Large intestine (tissue), 3 donors: ENCODE measurements at regions not wholly inside any gene's neighbourhood (a gene's known extent, or its start where the extent isn't known, plus 50 kb on each side); places are given as distances from the start of the nearest gene placed in this dataset.
A peak's percentile ranks its signal among the peaks of the same experiment; 100 is the strongest.

Source experiments
- DNase-seq, 2 donors: peaks; one replicate each; pipeline versions ENCODE4 v3.0.0 to v3.0.0-alpha.2; 2013
- H3K27ac ChIP-seq: one replicate; pipeline ENCODE4 v1.5.1; 2013; ENCODE audit warnings: low read length
- H3K27me3 ChIP-seq: 2 replicates; pipeline ENCODE4 v1.6.1; 2013; ENCODE audit warnings: low read length; ENCODE audit not compliant: control insufficient read depth, insufficient read depth
- H3K36me3 ChIP-seq: 2 replicates; pipeline ENCODE4 v1.6.1; 2013; ENCODE audit warnings: low read length; ENCODE audit not compliant: control insufficient read depth, insufficient read depth
- H3K4me1 ChIP-seq: one replicate; pipeline ENCODE4 v1.6.1; 2013; ENCODE audit warnings: low read length; ENCODE audit not compliant: control insufficient read depth, insufficient read depth
- H3K4me3 ChIP-seq: one replicate; pipeline ENCODE4 v1.5.1; 2013; ENCODE audit warnings: low read length
- H3K9me3 ChIP-seq: one replicate; pipeline ENCODE4 v1.6.1; 2013; ENCODE audit warnings: mild to moderate bottlenecking, low read depth, low read length, moderate library complexity; ENCODE audit not compliant: control insufficient read depth
- WGBS: methylation state at CpG from one replicate; pipeline ENCODE4 v1.1.5; 2013; ENCODE audit warnings: low lambda C conversion rate; ENCODE audit not compliant: insufficient coverage; 5-methylcytosine and 5-hydroxymethylcytosine counted together

- no peak for DNase-seq
- Histone ChIP-seq H3K27ac (no peak overlapping the region), H3K4me1 (no peaks in the 10 kb centered on the region), H3K9me3 (peaks cover 4% of the 10 kb centered on the region), H3K4me3 (no peak overlapping the region), H3K36me3 (no peaks in the 10 kb centered on the region), H3K27me3 (no peaks in the 10 kb centered on the region)
- no CpG with 5 or more reads among the region's 2 CpGs for WGBS
Observed at GRCh38 chr3:118714800-118715199, 319.8 kb downstream of the IGSF11 start.

- WGBS, result 83% methylated on average over 1 of the region's 3 CpGs
- no peaks in the 10 kb centered on the region for H3K9me3 ChIP-seq
- no peaks in the 10 kb centered on the region for H3K27me3 ChIP-seq
- H3K36me3 ChIP-seq, result no peaks in the 10 kb centered on the region
- H3K4me1 ChIP-seq, result no peaks in the 10 kb centered on the region
- DNase-seq, result no peak
- no peak overlapping the region for H3K4me3 ChIP-seq
- no peak overlapping the region for H3K27ac ChIP-seq
Observed at GRCh38 chr3:118729546-118729945, 305.1 kb downstream of the IGSF11 start.

- DNase-seq, result no peak
- no CpG with 5 or more reads among the region's 2 CpGs for WGBS
- no peaks in the 10 kb centered on the region for H3K27me3 ChIP-seq
- no peak overlapping the region for H3K27ac ChIP-seq
- H3K4me3 ChIP-seq, result no peak overlapping the region
- H3K4me1 ChIP-seq, result no peaks in the 10 kb centered on the region
- no peaks in the 10 kb centered on the region for H3K36me3 ChIP-seq
- no peaks in the 10 kb centered on the region for H3K9me3 ChIP-seq
Observed at GRCh38 chr3:118734664-118735063, 300.0 kb downstream of the IGSF11 start.

GRCh38 chr3:118736107-118736506, 298.5 kb downstream of the IGSF11 start:
- Histone ChIP-seq H3K36me3 (no peaks in the 10 kb centered on the region), H3K27me3 (no peaks in the 10 kb centered on the region), H3K27ac (no peak overlapping the region), H3K9me3 (no peaks in the 10 kb centered on the region), H3K4me3 (no peak overlapping the region), H3K4me1 (no peaks in the 10 kb centered on the region)
- no CpG with 5 or more reads among the region's 2 CpGs for WGBS
- no peak for DNase-seq

GRCh38 chr3:118740722-118741290, 293.8 kb downstream of the IGSF11 start:
- Histone ChIP-seq H3K4me3 (no peak overlapping the region), H3K27me3 (no peaks in the 10 kb centered on the region), H3K9me3 (no peaks in the 10 kb centered on the region), H3K36me3 (no peaks in the 10 kb centered on the region), H3K27ac (no peak overlapping the region), H3K4me1 (no peaks in the 10 kb centered on the region)
- 100% methylated on average over 1 of the region's 2 CpGs for WGBS
- DNase-seq, result no peak

GRCh38 chr3:118742760-118743159, 291.9 kb downstream of the IGSF11 start:
- Histone ChIP-seq H3K4me1 (no peaks in the 10 kb centered on the region), H3K27ac (no peak overlapping the region), H3K36me3 (no peaks in the 10 kb centered on the region), H3K9me3 (no peaks in the 10 kb centered on the region), H3K27me3 (no peaks in the 10 kb centered on the region), H3K4me3 (no peak overlapping the region)
- DNase-seq, result no peak
- WGBS, result 80% methylated on average over 1 of the region's 2 CpGs

- Histone ChIP-seq H3K36me3 (no peaks in the 10 kb centered on the region), H3K4me1 (no peaks in the 10 kb centered on the region), H3K4me3 (no peak overlapping the region), H3K27ac (no peak overlapping the region), H3K9me3 (no peaks in the 10 kb centered on the region), H3K27me3 (no peaks in the 10 kb centered on the region)
- no CpG with 5 or more reads among the region's 2 CpGs for WGBS
- DNase-seq, result no peak
Observed at GRCh38 chr3:118744186-118744585, 290.5 kb downstream of the IGSF11 start.

- Histone ChIP-seq H3K27me3 (no peaks in the 10 kb centered on the region), H3K27ac (no peak overlapping the region), H3K9me3 (no peaks in the 10 kb centered on the region), H3K36me3 (no peaks in the 10 kb centered on the region), H3K4me3 (no peak overlapping the region), H3K4me1 (no peaks in the 10 kb centered on the region)
- peak in 1 of 2 donors; percentile 2 for DNase-seq
- WGBS, result 71% methylated on average over 3 of the region's 7 CpGs
Observed at GRCh38 chr3:118754406-118755252, 280.0 kb downstream of the IGSF11 start.

- Histone ChIP-seq H3K4me3 (no peak overlapping the region), H3K36me3 (no peaks in the 10 kb centered on the region), H3K4me1 (no peaks in the 10 kb centered on the region), H3K9me3 (no peaks in the 10 kb centered on the region), H3K27ac (no peak overlapping the region), H3K27me3 (no peaks in the 10 kb centered on the region)
- WGBS, result no CpG with 5 or more reads among the region's 3 CpGs
- DNase-seq, result no peak
Observed at GRCh38 chr3:118755253-118755801, 279.3 kb downstream of the IGSF11 start.

- H3K4me3 ChIP-seq, result no peak overlapping the region
- H3K4me1 ChIP-seq, result no peaks in the 10 kb centered on the region
- H3K36me3 ChIP-seq, result no peaks in the 10 kb centered on the region
- no peaks in the 10 kb centered on the region for H3K27me3 ChIP-seq
- H3K27ac ChIP-seq, result no peak overlapping the region
- no peak for DNase-seq
- WGBS, result 39% methylated on average over 3 of the region's 5 CpGs
- H3K9me3 ChIP-seq, result no peaks in the 10 kb centered on the region
Observed at GRCh38 chr3:118760585-118761290, 273.9 kb downstream of the IGSF11 start.
